B cell (primary cell): ENCODE measurements at regions not wholly inside any gene's neighbourhood (a gene's known extent, or its start where the extent isn't known, plus 50 kb on each side); places are given as distances from the start of the nearest gene placed in this dataset.

Experiments
- ATAC-seq: fragments of 200-7000 bp; cut with Tn5 transposase; one replicate; pipeline ENCODE4 v1.10.0; 2021; ENCODE audit warnings: low read depth, mild to moderate bottlenecking, moderate number of reproducible peaks, moderate library complexity
- CTCF ChIA-PET: fragments of 350-600 bp; sonication (Branson Sonifier 250); formaldehyde crosslinking; loops from one replicate; lab custom pipeline; 2021; ENCODE audit warnings: antibody characterized with exemption, inconsistent platforms; lab: Charles Lee
- POLR2A ChIA-PET: fragments of 350-600 bp; sonication (Branson Sonifier 250); formaldehyde crosslinking; loops from one replicate; lab custom pipeline; 2021; ENCODE audit warnings: antibody characterized with exemption; lab: Charles Lee
- DNase-seq: peaks from one replicate; pipeline ENCODE4 v3.0.0; 2013
- H2AFZ ChIP-seq: 2 replicates; pipeline ENCODE4 v1.6.1; 2012; ENCODE audit warnings: mild to moderate bottlenecking, low read depth, low read length; ENCODE audit not compliant: insufficient read depth, poor library complexity, severe bottlenecking
- H3K27ac ChIP-seq, 2 donors: 1 replicate in 1 of 2; 2 replicates in 1 of 2; pipeline ENCODE4 v1.5.1; 2012 to 2013; ENCODE audit warnings: low read length in 2 of 2, mild to moderate bottlenecking in 2 of 2, moderate library complexity in 1 of 2
- H3K27me3 ChIP-seq, 4 experiments: fragments of 200-600 bp in 1 of 4; sonication (generic) in 1 of 4; replicated peaks in 1 of 4; 1 replicate in 2 of 4; 2 replicates in 2 of 4; pipeline versions ENCODE4 v1.6.1 to v1.7.0; 2013 to 2016; ENCODE audit warnings: low read length in 3 of 4, mild to moderate bottlenecking in 2 of 4, mixed read lengths in 1 of 4, moderate library complexity in 1 of 4; ENCODE audit not compliant: insufficient read depth in 4 of 4, control insufficient read depth in 3 of 4; ENCODE audit errors: control extremely low read depth in 1 of 4
- H3K36me3 ChIP-seq, 2 experiments: replicated peaks in 1 of 2; 1 replicate in 1 of 2; 2 replicates in 1 of 2; pipeline versions ENCODE4 v1.6.1 to v1.7.1; 2013; ENCODE audit warnings: low read length in 1 of 2; ENCODE audit not compliant: insufficient read depth in 2 of 2, control insufficient read depth in 1 of 2; ENCODE audit errors: control extremely low read depth in 1 of 2, extremely low read depth in 1 of 2
- H3K4me1 ChIP-seq, 2 donors: fragments of 200-600 bp in 1 of 2; sonication (generic) in 1 of 2; 1 replicate in 1 of 2; 2 replicates in 1 of 2; pipeline versions ENCODE4 v1.5.1 to v1.6.1; 2013 to 2017; ENCODE audit warnings: low read length in 2 of 2; ENCODE audit not compliant: control insufficient read depth in 2 of 2, insufficient read depth in 2 of 2
- H3K4me2 ChIP-seq: replicated peaks from 2 replicates; pipeline ENCODE3; 2012; ENCODE audit warnings: mild to moderate bottlenecking, low read depth, low read length; ENCODE audit not compliant: poor library complexity, severe bottlenecking
- H3K4me3 ChIP-seq, 5 experiments: fragments of 200-600 bp in 1 of 5; sonication (generic) in 1 of 5; 1 replicate in 3 of 5; 2 replicates in 2 of 5; pipeline versions ENCODE4 v1.5.1 to v1.7.0; 2011 to 2016; ENCODE audit warnings: low read length in 4 of 5, mild to moderate bottlenecking in 4 of 5, low read depth in 2 of 5, control low read depth in 1 of 5, moderate library complexity in 1 of 5; ENCODE audit not compliant: insufficient read depth in 1 of 5; ENCODE audit errors: control extremely low read depth in 1 of 5, extremely low read depth in 1 of 5
- H3K79me2 ChIP-seq: fragments of 200-600 bp; sonication (generic); one replicate; pipeline ENCODE4 v1.6.0; 2016; ENCODE audit warnings: low read length; ENCODE audit not compliant: control insufficient read depth, insufficient read depth
- H3K9ac ChIP-seq: fragments of 200-600 bp; sonication (generic); 2 replicates; pipeline ENCODE4 v1.6.1; 2017; ENCODE audit warnings: mild to moderate bottlenecking, low read length, moderate library complexity
- H3K9me3 ChIP-seq, 3 donors: one replicate each; pipeline versions ENCODE4 v1.6.1 to v1.7.1; 2013; ENCODE audit warnings: low read length in 2 of 3; ENCODE audit not compliant: control insufficient read depth in 2 of 3, insufficient read depth in 1 of 3; ENCODE audit errors: control extremely low read depth in 1 of 3
- H4K20me1 ChIP-seq: 2 replicates; pipeline ENCODE4 v1.6.0; 2012; ENCODE audit warnings: mild to moderate bottlenecking, low read length; ENCODE audit not compliant: insufficient read depth, control insufficient read depth, poor library complexity, severe bottlenecking
- H3K27ac Mint-ChIP-seq: one replicate; pipeline ENCODE4 v1.8.0; 2021; ENCODE audit warnings: mixed read lengths
- H3K27me3 Mint-ChIP-seq: one replicate; pipeline ENCODE4 v1.8.0; 2021; ENCODE audit warnings: mixed read lengths
- H3K4me1 Mint-ChIP-seq: one replicate; pipeline ENCODE4 v1.8.0; 2021; ENCODE audit warnings: mixed read lengths
- H3K4me3 Mint-ChIP-seq: one replicate; pipeline ENCODE4 v1.8.0; 2021; ENCODE audit warnings: mixed read lengths
- H3K9me3 Mint-ChIP-seq: one replicate; pipeline ENCODE4 v1.8.0; 2022; ENCODE audit warnings: mixed read lengths; ENCODE audit not compliant: insufficient read depth
- CTCF ChIP-seq: fragments of 200-600 bp; IDR thresholded peaks from one replicate; pipeline ENCODE4 v1.8.0; 2022; ENCODE audit warnings: antibody characterized with exemption, mild to moderate bottlenecking
- EZH2 ChIP-seq: IDR thresholded peaks from 2 replicates; pipeline ENCODE4 v1.6.1; 2012; ENCODE audit warnings: borderline replicate concordance, low read depth, mild to moderate bottlenecking, moderate library complexity, low read length; ENCODE audit not compliant: insufficient read depth, poor library complexity, severe bottlenecking
- WGBS: methylation state at CpG from one replicate; pipeline ENCODE4 v1.1.5; 2013; ENCODE audit warnings: missing lambda C conversion rate; ENCODE audit not compliant: insufficient coverage; 5-methylcytosine and 5-hydroxymethylcytosine counted together
- intact Hi-C: fragments of 100-400 bp; cut with micrococcal nuclease; formaldehyde crosslinking; loops from one replicate; pipeline ENCODE4 v1.10.0; 2022

- Histone ChIP-seq H4K20me1 (no peaks in the 10 kb centered on the region), H3K4me3 (no peak overlapping the region), H3K4me1 (no peaks in the 10 kb centered on the region), H3K27me3 (no peaks in the 10 kb centered on the region), H3K9ac (no peak overlapping the region), H2AFZ (no peak overlapping the region), H3K9me3 (no peaks in the 10 kb centered on the region), H3K4me2 (no peak overlapping the region), H3K79me2 (no peaks in the 10 kb centered on the region), H3K27ac (no peak overlapping the region), H3K36me3 (no peaks in the 10 kb centered on the region)
- H3K4me1 Mint-ChIP-seq, result no peaks in the 10 kb centered on the region
- intact Hi-C loops, result no loop called here
- H3K27ac Mint-ChIP-seq, result no peak overlapping the region
- ChIA-PET CTCF (no interaction called here), POLR2A (no interaction called here)
- no peak for DNase-seq
- H3K9me3 Mint-ChIP-seq, result no peaks in the 10 kb centered on the region
- peaks cover 7% of the 10 kb centered on the region for H3K27me3 Mint-ChIP-seq
- TF ChIP-seq CTCF (no peak), EZH2 (no peak)
- H3K4me3 Mint-ChIP-seq, result no peak overlapping the region
- no peak for ATAC-seq
Measured at GRCh38 chr3:67923796-67924195, 269.4 kb upstream of the SUCLG2 start.

DNA sequence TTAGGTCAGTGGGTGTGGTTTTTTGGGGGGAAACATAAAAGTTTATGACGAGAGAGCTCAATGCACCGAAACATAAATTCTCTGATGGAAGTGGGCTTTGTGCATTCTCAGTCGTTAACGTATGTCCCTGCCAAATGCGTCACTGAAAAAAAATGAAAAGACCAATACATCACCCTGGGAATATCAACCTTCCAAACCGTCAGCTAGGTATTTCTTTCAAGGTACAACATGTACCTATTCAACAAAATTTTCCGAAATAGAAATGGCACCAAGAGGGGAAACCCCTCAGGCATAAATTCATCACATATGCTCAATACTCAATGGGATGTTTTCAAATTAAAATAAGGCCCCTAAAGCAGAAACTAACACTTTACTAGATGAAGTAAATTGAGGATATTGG is 266.6 kb upstream of the SUCLG2 start:
- Histone ChIP-seq H3K27ac (no peak overlapping the region), H3K9ac (no peak overlapping the region), H3K79me2 (no peaks in the 10 kb centered on the region), H3K4me1 (no peaks in the 10 kb centered on the region), H4K20me1 (no peaks in the 10 kb centered on the region), H3K4me2 (no peak overlapping the region), H2AFZ (no peak overlapping the region), H3K36me3 (no peaks in the 10 kb centered on the region), H3K9me3 (no peaks in the 10 kb centered on the region), H3K4me3 (no peak overlapping the region), H3K27me3 (no peaks in the 10 kb centered on the region)
- no peak for ATAC-seq
- no peak overlapping the region for H3K27ac Mint-ChIP-seq
- ChIA-PET CTCF (no interaction called here), POLR2A (no interaction called here)
- 80% methylated on average over 1 of the region's 7 CpGs for WGBS
- H3K4me3 Mint-ChIP-seq, result no peak overlapping the region
- TF ChIP-seq EZH2, result no peak
- no peak for TF ChIP-seq CTCF
- H3K4me1 Mint-ChIP-seq, result no peaks in the 10 kb centered on the region
- no peaks in the 10 kb centered on the region for H3K9me3 Mint-ChIP-seq
- no peak for DNase-seq
- H3K27me3 Mint-ChIP-seq, result peaks cover 4% of the 10 kb centered on the region
- intact Hi-C loops, result no loop called here
